Activated T-cell treated with anti-CD3 and anti-CD28 coated beads, Interleukin-2, amount 50 U/mL, for 4 hours (primary cell): ENCODE measurements at regions not wholly inside any gene's neighbourhood (a gene's known extent, or its start where the extent isn't known, plus 50 kb on each side); places are given as distances from the start of the nearest gene placed in this dataset.

Source experiments
- ATAC-seq, 2 donors: fragments of 200-7000 bp; cut with Tn5 transposase; one replicate each; pipeline ENCODE4 v1.10.0; 2021
- DNase-seq: peaks from one replicate; pipeline ENCODE4 v3.0.0-alpha.2; 2020
- H3K27me3 Mint-ChIP-seq: one replicate; pipeline ENCODE4 v1.8.0; 2021; ENCODE audit warnings: low read depth, mixed read lengths
- H3K36me3 Mint-ChIP-seq: one replicate; pipeline ENCODE4 v1.8.0; 2022; ENCODE audit warnings: mixed read lengths; ENCODE audit not compliant: insufficient read depth
- H3K4me1 Mint-ChIP-seq: one replicate; pipeline ENCODE4 v1.8.0; 2021; ENCODE audit warnings: low read depth, mixed read lengths
- H3K4me3 Mint-ChIP-seq: one replicate; pipeline ENCODE4 v1.8.0; 2021; ENCODE audit warnings: mild to moderate bottlenecking, moderate library complexity, mixed read lengths
- H3K9me3 Mint-ChIP-seq: one replicate; pipeline ENCODE4 v1.8.0; 2021; ENCODE audit warnings: mixed read lengths

- no peak for ATAC-seq
- no peaks in the 10 kb centered on the region for H3K27me3 Mint-ChIP-seq
These were observed 360.4 kb upstream of the DSEL start for GRCh38 chr18:67876871-67877270.

GRCh38 chr18:67875944-67876343 lies 359.4 kb upstream of the DSEL start:
- Mint-ChIP-seq H3K4me3 (no peak overlapping the region), H3K27me3 (no peaks in the 10 kb centered on the region), H3K9me3 (no peaks in the 10 kb centered on the region), H3K36me3 (no peaks in the 10 kb centered on the region), H3K4me1 (no peaks in the 10 kb centered on the region)
- no peak for DNase-seq
- no peak for ATAC-seq

More at GRCh38 chr18:67876871-67877270, 360.4 kb upstream of the DSEL start:
- H3K4me1 Mint-ChIP-seq, result no peaks in the 10 kb centered on the region
- H3K4me3 Mint-ChIP-seq, result no peak overlapping the region
- no peak for DNase-seq
- H3K9me3 Mint-ChIP-seq, result no peaks in the 10 kb centered on the region
- no peaks in the 10 kb centered on the region for H3K36me3 Mint-ChIP-seq

GRCh38 chr18:67875060-67875459 lies 358.5 kb upstream of the DSEL start:
- Mint-ChIP-seq H3K9me3 (no peaks in the 10 kb centered on the region), H3K4me3 (no peak overlapping the region), H3K4me1 (no peaks in the 10 kb centered on the region), H3K36me3 (no peaks in the 10 kb centered on the region), H3K27me3 (no peaks in the 10 kb centered on the region)
- no peak for DNase-seq
- no peak for ATAC-seq

GRCh38 chr18:67865400-67865799 lies 348.9 kb upstream of the DSEL start:
- no peak for DNase-seq
- ATAC-seq, result no peak
- no peaks in the 10 kb centered on the region for H3K27me3 Mint-ChIP-seq
- H3K4me1 Mint-ChIP-seq, result no peaks in the 10 kb centered on the region
- peaks cover 4% of the 10 kb centered on the region for H3K9me3 Mint-ChIP-seq
- no peaks in the 10 kb centered on the region for H3K36me3 Mint-ChIP-seq
- H3K4me3 Mint-ChIP-seq, result no peak overlapping the region

GRCh38 chr18:67864677-67865340 lies 348.3 kb upstream of the DSEL start:
- peaks cover 4% of the 10 kb centered on the region for H3K9me3 Mint-ChIP-seq
- ATAC-seq, result no peak

GRCh38 chr18:67862069-67862468 lies 345.5 kb upstream of the DSEL start:
- no peaks in the 10 kb centered on the region for H3K36me3 Mint-ChIP-seq
- H3K9me3 Mint-ChIP-seq, result peaks cover 4% of the 10 kb centered on the region
- no peaks in the 10 kb centered on the region for H3K4me1 Mint-ChIP-seq
- DNase-seq, result no peak
- H3K4me3 Mint-ChIP-seq, result no peak overlapping the region
- H3K27me3 Mint-ChIP-seq, result no peaks in the 10 kb centered on the region
- ATAC-seq, result no peak

More at GRCh38 chr18:67864677-67865340, 348.3 kb upstream of the DSEL start:
- no peaks in the 10 kb centered on the region for H3K36me3 Mint-ChIP-seq
- no peak overlapping the region for H3K4me3 Mint-ChIP-seq
- H3K27me3 Mint-ChIP-seq, result no peaks in the 10 kb centered on the region
- DNase-seq, result no peak
- no peaks in the 10 kb centered on the region for H3K4me1 Mint-ChIP-seq

- no peaks in the 10 kb centered on the region for H3K27me3 Mint-ChIP-seq
- no peaks in the 10 kb centered on the region for H3K36me3 Mint-ChIP-seq
- DNase-seq (no peak), ATAC-seq (no peak)
- no peak overlapping the region for H3K4me3 Mint-ChIP-seq
- no peaks in the 10 kb centered on the region for H3K4me1 Mint-ChIP-seq
- H3K9me3 Mint-ChIP-seq, result no peaks in the 10 kb centered on the region
These were observed 337.8 kb upstream of the DSEL start for GRCh38 chr18:67854340-67854739.

- H3K4me3 Mint-ChIP-seq, result no peak overlapping the region
- no peaks in the 10 kb centered on the region for H3K4me1 Mint-ChIP-seq
- DNase-seq (no peak), ATAC-seq (no peak)
- no peaks in the 10 kb centered on the region for H3K9me3 Mint-ChIP-seq
- no peaks in the 10 kb centered on the region for H3K36me3 Mint-ChIP-seq
- H3K27me3 Mint-ChIP-seq, result no peaks in the 10 kb centered on the region
These were observed 330.0 kb upstream of the DSEL start for GRCh38 chr18:67846422-67847098.

- DNase-seq, result no peak
- Mint-ChIP-seq H3K27me3 (no peaks in the 10 kb centered on the region), H3K36me3 (no peaks in the 10 kb centered on the region), H3K4me3 (no peak overlapping the region), H3K9me3 (no peaks in the 10 kb centered on the region), H3K4me1 (no peaks in the 10 kb centered on the region)
- no peak for ATAC-seq
These were observed 328.5 kb upstream of the DSEL start for GRCh38 chr18:67845035-67845434.

GRCh38 chr18:67840379-67840778 lies 323.9 kb upstream of the DSEL start:
- no peaks in the 10 kb centered on the region for H3K27me3 Mint-ChIP-seq
- H3K36me3 Mint-ChIP-seq, result no peaks in the 10 kb centered on the region
- DNase-seq, result no peak
- ATAC-seq, result no peak
- no peak overlapping the region for H3K4me3 Mint-ChIP-seq
- no peaks in the 10 kb centered on the region for H3K4me1 Mint-ChIP-seq
- no peaks in the 10 kb centered on the region for H3K9me3 Mint-ChIP-seq

GRCh38 chr18:67818432-67818831 lies 301.9 kb upstream of the DSEL start:
- H3K27me3 Mint-ChIP-seq, result peaks cover 1% of the 10 kb centered on the region
- H3K4me3 Mint-ChIP-seq, result no peak overlapping the region
- ATAC-seq (no peak), DNase-seq (no peak)
- no peaks in the 10 kb centered on the region for H3K36me3 Mint-ChIP-seq
- no peaks in the 10 kb centered on the region for H3K4me1 Mint-ChIP-seq
- H3K9me3 Mint-ChIP-seq, result peaks cover 4% of the 10 kb centered on the region

GRCh38 chr18:67815280-67815679 lies 298.8 kb upstream of the DSEL start:
- no peak for DNase-seq
- ATAC-seq, result no peak
- H3K36me3 Mint-ChIP-seq, result no peaks in the 10 kb centered on the region
- no peak overlapping the region for H3K4me3 Mint-ChIP-seq
- H3K27me3 Mint-ChIP-seq, result no peaks in the 10 kb centered on the region
- H3K4me1 Mint-ChIP-seq, result no peaks in the 10 kb centered on the region
- no peaks in the 10 kb centered on the region for H3K9me3 Mint-ChIP-seq

- no peaks in the 10 kb centered on the region for H3K27me3 Mint-ChIP-seq
- no peaks in the 10 kb centered on the region for H3K36me3 Mint-ChIP-seq
- no peaks in the 10 kb centered on the region for H3K9me3 Mint-ChIP-seq
- no peak for ATAC-seq
- DNase-seq, result no peak
- H3K4me3 Mint-ChIP-seq, result no peak overlapping the region
- no peaks in the 10 kb centered on the region for H3K4me1 Mint-ChIP-seq
These were observed 297.0 kb upstream of the DSEL start for GRCh38 chr18:67813380-67814028.

- Mint-ChIP-seq H3K4me3 (no peak overlapping the region), H3K27me3 (no peaks in the 10 kb centered on the region), H3K4me1 (no peaks in the 10 kb centered on the region), H3K9me3 (no peaks in the 10 kb centered on the region), H3K36me3 (no peaks in the 10 kb centered on the region)
- no peak for DNase-seq
- no peak for ATAC-seq
These were observed 288.7 kb upstream of the DSEL start for GRCh38 chr18:67805261-67805660.

- Mint-ChIP-seq H3K9me3 (no peaks in the 10 kb centered on the region), H3K27me3 (no peaks in the 10 kb centered on the region), H3K4me1 (no peaks in the 10 kb centered on the region), H3K4me3 (no peak overlapping the region), H3K36me3 (no peaks in the 10 kb centered on the region)
- no peak for ATAC-seq
- DNase-seq, result no peak
These were observed 278.0 kb upstream of the DSEL start for GRCh38 chr18:67794521-67794920.
